M059J (cell line): ENCODE measurements at regions not wholly inside any gene's neighbourhood (a gene's known extent, or its start where the extent isn't known, plus 50 kb on each side); places are given as distances from the start of the nearest gene placed in this dataset.
"Not testable (repeated sequence)": the region's sequence is repeated elsewhere in the genome, so short reads cannot be mapped to it uniquely, and the experiment has no call there.

ENCODE experiments used
- DNase-seq: peaks from one replicate; pipeline ENCODE4 v3.0.0-alpha.2; 2012; ENCODE audit warnings: low read depth

GRCh38 chr1:22196041-22196440 is 53.1 kb upstream of the WNT4 start:
- no peak for DNase-seq

GRCh38 chr1:22196641-22197040 is 53.7 kb upstream of the WNT4 start:
- no peak for DNase-seq

- no peak for DNase-seq
Observed at GRCh38 chr1:22197644-22198043, 54.7 kb upstream of the WNT4 start.

GRCh38 chr1:22201023-22201422 is 58.1 kb upstream of the WNT4 start:
- DNase-seq: no peak

GRCh38 chr1:22203335-22203734 is 60.4 kb upstream of the WNT4 start:
- no peak for DNase-seq

GRCh38 chr1:22204057-22204840 is 61.4 kb upstream of the WNT4 start:
- no peak for DNase-seq

GRCh38 chr1:22204989-22205913 is 62.4 kb upstream of the WNT4 start:
- DNase-seq: peak; percentile 61

GRCh38 chr1:22206551-22207125 is 63.7 kb upstream of the WNT4 start:
- no peak for DNase-seq

- no peak for DNase-seq
Observed at GRCh38 chr1:22207511-22208267, 64.8 kb upstream of the WNT4 start.

- no peak for DNase-seq
Observed at GRCh38 chr1:22208268-22208972, 65.5 kb upstream of the WNT4 start.

- DNase-seq: no peak
Observed at GRCh38 chr1:22208973-22209378, 66.1 kb upstream of the WNT4 start.

- no peak for DNase-seq
Observed at GRCh38 chr1:22210176-22210575, 67.3 kb upstream of the WNT4 start.

GRCh38 chr1:22210636-22211035 is 67.7 kb upstream of the WNT4 start:
- no peak for DNase-seq

GRCh38 chr1:22211459-22211858 is 68.6 kb upstream of the WNT4 start:
- not testable (repeated sequence) for DNase-seq

- no peak for DNase-seq
Observed at GRCh38 chr1:22212400-22213233, 69.7 kb upstream of the WNT4 start.

GRCh38 chr1:22216210-22216883 is 73.5 kb upstream of the WNT4 start:
- DNase-seq: no peak

- DNase-seq: no peak
Observed at GRCh38 chr1:22216966-22217365, 74.1 kb upstream of the WNT4 start.

GRCh38 chr1:22217811-22218460 is 75.0 kb upstream of the WNT4 start:
- DNase-seq: peak; percentile 30

GRCh38 chr1:22218618-22219250 is 75.8 kb upstream of the WNT4 start:
- no peak for DNase-seq
